ENCODE measurements at regions not wholly inside any gene's neighbourhood (a gene's known extent, or its start where the extent isn't known, plus 50 kb on each side); places are given as distances from the start of the nearest gene placed in this dataset.

- no peak for TF ChIP-seq CTCF (IDR thresholded peaks at IDR 0.05; ENCODE audit: unreplicated experiment)
- CTCF ChIA-PET = no interaction called here
- DNase-seq = no peak
- H3K27me3 Mint-ChIP-seq (ENCODE audit: unreplicated experiment) = no peaks in the 10 kb centered on the region
- no peak overlapping the region for H3K27ac Mint-ChIP-seq (ENCODE audit: unreplicated experiment)
- no peaks in the 10 kb centered on the region for H3K9me3 Mint-ChIP-seq (ENCODE audit: low read depth, unreplicated experiment)
- no peaks in the 10 kb centered on the region for H3K4me1 Mint-ChIP-seq (ENCODE audit: low read depth, unreplicated experiment)
- intact Hi-C loops (cut with micrococcal nuclease; ENCODE audit: unreplicated experiment) = no loop called here
- no peaks in the 10 kb centered on the region for H3K36me3 Mint-ChIP-seq (ENCODE audit: insufficient read depth, unreplicated experiment)
- no TSS peak for BruUV-seq (replicated peaks)
- H3K4me3 Mint-ChIP-seq (ENCODE audit: low read depth, unreplicated experiment) = no peak overlapping the region
Measured at GRCh38 chr10:81722399-81722798, 152.6 kb upstream of the NRG3 start.

GRCh38 chr10:81724431-81724830, 150.6 kb upstream of the NRG3 start:
- no peak for DNase-seq
- Mint-ChIP-seq H3K27ac (ENCODE audit: unreplicated experiment) (no peak overlapping the region), H3K9me3 (ENCODE audit: low read depth, unreplicated experiment) (no peaks in the 10 kb centered on the region), H3K27me3 (ENCODE audit: unreplicated experiment) (no peaks in the 10 kb centered on the region), H3K4me1 (ENCODE audit: low read depth, unreplicated experiment) (no peaks in the 10 kb centered on the region), H3K4me3 (ENCODE audit: low read depth, unreplicated experiment) (no peak overlapping the region), H3K36me3 (ENCODE audit: insufficient read depth, unreplicated experiment) (no peaks in the 10 kb centered on the region)
- CTCF ChIA-PET = no interaction called here
- BruUV-seq (replicated peaks) = no TSS peak
- intact Hi-C loops (cut with micrococcal nuclease; ENCODE audit: unreplicated experiment) = no loop called here
- TF ChIP-seq CTCF (IDR thresholded peaks at IDR 0.05; ENCODE audit: unreplicated experiment) = no peak

- DNase-seq = no peak
- Mint-ChIP-seq H3K27me3 (ENCODE audit: unreplicated experiment) (no peaks in the 10 kb centered on the region), H3K4me1 (ENCODE audit: low read depth, unreplicated experiment) (peaks cover 4% of the 10 kb centered on the region), H3K27ac (ENCODE audit: unreplicated experiment) (no peak overlapping the region), H3K36me3 (ENCODE audit: insufficient read depth, unreplicated experiment) (no peaks in the 10 kb centered on the region), H3K9me3 (ENCODE audit: low read depth, unreplicated experiment) (no peaks in the 10 kb centered on the region), H3K4me3 (ENCODE audit: low read depth, unreplicated experiment) (no peak overlapping the region)
- CTCF ChIA-PET = no interaction called here
- intact Hi-C loops (cut with micrococcal nuclease; ENCODE audit: unreplicated experiment) = no loop called here
- BruUV-seq (replicated peaks) = no TSS peak
- TF ChIP-seq CTCF (IDR thresholded peaks at IDR 0.05; ENCODE audit: unreplicated experiment) = no peak
Measured at GRCh38 chr10:81725851-81726250, 149.1 kb upstream of the NRG3 start.

- H3K27me3 Mint-ChIP-seq (ENCODE audit: unreplicated experiment) = no peaks in the 10 kb centered on the region
- TF ChIP-seq CTCF (IDR thresholded peaks at IDR 0.05; ENCODE audit: unreplicated experiment) = no peak
- no peak for DNase-seq
- H3K27ac Mint-ChIP-seq (ENCODE audit: unreplicated experiment) = no peak overlapping the region
- BruUV-seq (replicated peaks) = no TSS peak
- CTCF ChIA-PET = no interaction called here
- no peaks in the 10 kb centered on the region for H3K36me3 Mint-ChIP-seq (ENCODE audit: insufficient read depth, unreplicated experiment)
- intact Hi-C loops (cut with micrococcal nuclease; ENCODE audit: unreplicated experiment) = no loop called here
- H3K4me1 Mint-ChIP-seq (ENCODE audit: low read depth, unreplicated experiment) = peaks cover 6% of the 10 kb centered on the region
- H3K4me3 Mint-ChIP-seq (ENCODE audit: low read depth, unreplicated experiment) = no peak overlapping the region
- H3K9me3 Mint-ChIP-seq (ENCODE audit: low read depth, unreplicated experiment) = no peaks in the 10 kb centered on the region
Measured at GRCh38 chr10:81728692-81729091, 146.3 kb upstream of the NRG3 start.

- peak; percentile 7 for DNase-seq
- no peak overlapping the region for H3K27ac Mint-ChIP-seq (ENCODE audit: unreplicated experiment)
- BruUV-seq (replicated peaks) = no TSS peak
- CTCF ChIA-PET = no interaction called here
- no peak overlapping the region for H3K4me3 Mint-ChIP-seq (ENCODE audit: low read depth, unreplicated experiment)
- H3K4me1 Mint-ChIP-seq (ENCODE audit: low read depth, unreplicated experiment) = peaks cover 6% of the 10 kb centered on the region
- intact Hi-C loops (cut with micrococcal nuclease; ENCODE audit: unreplicated experiment) = no loop called here
- H3K9me3 Mint-ChIP-seq (ENCODE audit: low read depth, unreplicated experiment) = no peaks in the 10 kb centered on the region
- no peaks in the 10 kb centered on the region for H3K27me3 Mint-ChIP-seq (ENCODE audit: unreplicated experiment)
- no peaks in the 10 kb centered on the region for H3K36me3 Mint-ChIP-seq (ENCODE audit: insufficient read depth, unreplicated experiment)
- TF ChIP-seq CTCF (IDR thresholded peaks at IDR 0.05; ENCODE audit: unreplicated experiment) = no peak
Measured at GRCh38 chr10:81730891-81731290, 144.1 kb upstream of the NRG3 start.
